ENCODE measurements at regions not wholly inside any gene's neighbourhood (a gene's known extent, or its start where the extent isn't known, plus 50 kb on each side); places are given as distances from the start of the nearest gene placed in this dataset.

DNA sequence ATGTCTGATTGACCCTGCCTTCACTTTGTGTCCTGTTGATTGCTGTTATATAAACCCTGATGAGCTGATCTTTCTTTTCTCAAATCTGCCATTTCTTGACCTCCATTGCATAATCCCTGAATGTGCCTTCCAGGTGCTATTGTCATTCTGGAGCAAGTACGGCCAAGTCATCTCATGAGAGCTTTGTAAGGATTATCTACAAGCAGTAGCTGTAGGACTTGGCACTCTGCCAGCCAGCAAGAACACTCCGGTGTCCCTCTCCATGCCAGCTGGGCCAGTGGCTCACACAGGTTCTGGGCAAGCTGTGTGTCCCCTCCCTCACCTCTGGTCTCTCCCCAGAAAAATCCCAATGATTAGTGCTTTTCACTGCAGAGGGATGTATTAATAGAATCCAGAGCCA lies 348.1 kb downstream of the FOXO1 start:
- dilution Hi-C loops (cut with MboI; ENCODE audit: extremely low pct_ligation_motif_present, low sequenced_read_pairs), result no loop called here
- no peak overlapping the region for H3K4me3 ChIP-seq (ENCODE audit: control insufficient read depth in 2 of 3, extremely low read depth in 1 of 3, insufficient read depth in 2 of 3, low read depth in 1 of 3, low read length in 3 of 3)
- no peak for DNase-seq (ENCODE audit: low read depth, low spot score)
- H3K4me2 ChIP-seq (ENCODE audit: control insufficient read depth, extremely low read depth, insufficient read depth, low read depth, low read length), result no peak overlapping the region
- H3K36me3 ChIP-seq (ENCODE audit: control insufficient read depth in 2 of 2, extremely low read depth in 1 of 2, insufficient read depth in 2 of 2, low read length in 2 of 2), result no peaks in the 10 kb centered on the region
- no peaks in the 10 kb centered on the region for H4K20me1 ChIP-seq (ENCODE audit: control insufficient read depth, extremely low read depth, insufficient read depth, low read length)
- no peak for TF ChIP-seq EZH2 (IDR thresholded peaks at IDR 0.05; ENCODE audit: low read length)
- TF ChIP-seq, protein P1, sequence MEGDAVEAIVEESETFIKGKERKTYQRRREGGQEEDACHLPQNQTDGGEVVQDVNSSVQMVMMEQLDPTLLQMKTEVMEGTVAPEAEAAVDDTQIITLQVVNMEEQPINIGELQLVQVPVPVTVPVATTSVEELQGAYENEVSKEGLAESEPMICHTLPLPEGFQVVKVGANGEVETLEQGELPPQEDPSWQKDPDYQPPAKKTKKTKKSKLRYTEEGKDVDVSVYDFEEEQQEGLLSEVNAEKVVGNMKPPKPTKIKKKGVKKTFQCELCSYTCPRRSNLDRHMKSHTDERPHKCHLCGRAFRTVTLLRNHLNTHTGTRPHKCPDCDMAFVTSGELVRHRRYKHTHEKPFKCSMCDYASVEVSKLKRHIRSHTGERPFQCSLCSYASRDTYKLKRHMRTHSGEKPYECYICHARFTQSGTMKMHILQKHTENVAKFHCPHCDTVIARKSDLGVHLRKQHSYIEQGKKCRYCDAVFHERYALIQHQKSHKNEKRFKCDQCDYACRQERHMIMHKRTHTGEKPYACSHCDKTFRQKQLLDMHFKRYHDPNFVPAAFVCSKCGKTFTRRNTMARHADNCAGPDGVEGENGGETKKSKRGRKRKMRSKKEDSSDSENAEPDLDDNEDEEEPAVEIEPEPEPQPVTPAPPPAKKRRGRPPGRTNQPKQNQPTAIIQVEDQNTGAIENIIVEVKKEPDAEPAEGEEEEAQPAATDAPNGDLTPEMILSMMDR (optimal IDR thresholded peaks at IDR 0.05 in 1 of 3, IDR thresholded peaks at IDR 0.05 in 1 of 3, conservative IDR thresholded peaks at IDR 0.05 in 1 of 3; ENCODE audit: extremely low read depth in 1 of 3, insufficient read depth in 2 of 3, low read length in 3 of 3), result no peak
- H3K27ac ChIP-seq (ENCODE audit: control insufficient read depth, insufficient read depth, low read length), result no peak overlapping the region
- no peaks in the 10 kb centered on the region for H3K79me2 ChIP-seq (ENCODE audit: control insufficient read depth, insufficient read depth, low read length)
- no peak overlapping the region for H2AFZ ChIP-seq (ENCODE audit: control insufficient read depth, low read length)
- H3K9me3 ChIP-seq (ENCODE audit: control insufficient read depth, low read depth, low read length), result no peaks in the 10 kb centered on the region
- peaks cover 12% of the 10 kb centered on the region for H3K4me1 ChIP-seq (ENCODE audit: control insufficient read depth, extremely low read depth, insufficient read depth, low read length)
- no peaks in the 10 kb centered on the region for H3K9me1 ChIP-seq (ENCODE audit: control insufficient read depth, extremely low read depth, insufficient read depth, low read length)
- no peak overlapping the region for H3K9ac ChIP-seq (ENCODE audit: control insufficient read depth, extremely low read depth, insufficient read depth, low read length)
- FAIRE-seq, result peak; percentile 76
- H3K27me3 ChIP-seq (ENCODE audit: control insufficient read depth, extremely low read depth, insufficient read depth, low read length), result no peaks in the 10 kb centered on the region

DNA sequence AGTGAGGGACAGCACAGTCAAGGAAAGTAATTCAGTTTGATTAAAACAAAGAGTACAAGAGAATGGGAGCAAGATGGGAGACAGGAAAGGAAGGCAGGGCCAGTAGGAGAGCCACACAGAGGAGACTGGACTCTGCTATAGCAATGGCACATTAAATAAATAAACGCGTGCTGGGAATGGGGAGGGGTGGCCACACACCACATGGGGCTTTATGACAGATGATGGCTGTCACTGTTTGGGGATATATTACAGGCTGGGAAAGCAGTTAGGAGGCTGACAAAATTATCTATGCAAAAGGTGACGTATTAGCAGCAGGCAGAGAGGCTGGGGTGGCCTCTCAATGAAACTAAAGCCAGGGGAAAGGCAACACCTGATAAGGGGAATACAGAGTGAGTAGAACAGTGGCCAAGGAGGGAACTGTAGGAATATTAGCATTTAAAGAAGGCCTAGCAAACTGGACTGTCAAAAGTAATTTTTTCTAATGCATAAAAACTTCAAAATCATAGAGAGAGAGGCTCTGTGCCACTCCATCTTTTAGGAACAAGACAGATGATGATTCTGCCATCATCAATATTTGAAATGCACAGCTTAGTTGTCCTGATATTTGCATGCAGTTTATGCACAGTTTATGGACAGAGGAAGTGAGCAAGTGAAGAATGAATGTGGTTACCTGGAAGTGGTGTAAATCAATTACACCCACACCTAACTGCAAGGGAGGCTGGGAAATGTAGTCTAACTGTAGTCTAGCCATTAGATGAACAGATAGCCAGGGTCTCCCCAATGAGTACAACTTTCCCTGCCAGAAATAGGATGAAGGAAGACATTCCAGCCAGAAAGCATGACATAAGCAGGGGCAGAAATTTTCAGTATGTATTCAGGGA lies 346.5 kb downstream of the FOXO1 start:
- Histone ChIP-seq H2AFZ (ENCODE audit: control insufficient read depth, low read length) (no peak overlapping the region), H3K79me2 (ENCODE audit: control insufficient read depth, insufficient read depth, low read length) (no peaks in the 10 kb centered on the region), H3K27me3 (ENCODE audit: control insufficient read depth, extremely low read depth, insufficient read depth, low read length) (no peaks in the 10 kb centered on the region), H3K9ac (ENCODE audit: control insufficient read depth, extremely low read depth, insufficient read depth, low read length) (no peak overlapping the region), H3K36me3 (ENCODE audit: control insufficient read depth in 2 of 2, extremely low read depth in 1 of 2, insufficient read depth in 2 of 2, low read length in 2 of 2) (no peaks in the 10 kb centered on the region), H3K4me1 (ENCODE audit: control insufficient read depth, extremely low read depth, insufficient read depth, low read length) (peaks cover 12% of the 10 kb centered on the region), H3K9me1 (ENCODE audit: control insufficient read depth, extremely low read depth, insufficient read depth, low read length) (no peaks in the 10 kb centered on the region), H4K20me1 (ENCODE audit: control insufficient read depth, extremely low read depth, insufficient read depth, low read length) (no peaks in the 10 kb centered on the region), H3K4me2 (ENCODE audit: control insufficient read depth, extremely low read depth, insufficient read depth, low read depth, low read length) (no peak overlapping the region), H3K4me3 (ENCODE audit: control insufficient read depth in 2 of 3, extremely low read depth in 1 of 3, insufficient read depth in 2 of 3, low read depth in 1 of 3, low read length in 3 of 3) (no peak overlapping the region), H3K9me3 (ENCODE audit: control insufficient read depth, low read depth, low read length) (no peaks in the 10 kb centered on the region), H3K27ac (ENCODE audit: control insufficient read depth, insufficient read depth, low read length) (no peak overlapping the region)
- dilution Hi-C loops (cut with MboI; ENCODE audit: extremely low pct_ligation_motif_present, low sequenced_read_pairs), result no loop called here
- FAIRE-seq (peak; percentile 85), DNase-seq (ENCODE audit: low read depth, low spot score) (no peak)
- TF ChIP-seq, protein P1 (optimal IDR thresholded peaks at IDR 0.05 in 1 of 3, IDR thresholded peaks at IDR 0.05 in 1 of 3, conservative IDR thresholded peaks at IDR 0.05 in 1 of 3; ENCODE audit: extremely low read depth in 1 of 3, insufficient read depth in 2 of 3, low read length in 3 of 3), result no peak
- no peak for TF ChIP-seq EZH2 (IDR thresholded peaks at IDR 0.05; ENCODE audit: low read length)

All from keratinocyte (primary cell).